Panc1 (cell line): ENCODE measurements at regions not wholly inside any gene's neighbourhood (a gene's known extent, or its start where the extent isn't known, plus 50 kb on each side); places are given as distances from the start of the nearest gene placed in this dataset.

Source experiments
- CTCF ChIP-seq: fragments of 450-650 bp; IDR thresholded peaks from 2 replicates; pipeline ENCODE4 v1.5.1; 2017; ENCODE audit warnings: mild to moderate bottlenecking
- POLR2AphosphoS5 ChIP-seq: IDR thresholded peaks from 2 replicates; pipeline ENCODE4 v1.6.1; 2012; ENCODE audit warnings: mild to moderate bottlenecking, low read depth, low read length, moderate library complexity
- REST ChIP-seq, 2 experiments: IDR thresholded peaks; 2 replicates each; pipeline ENCODE4 v1.6.1; 2011 to 2012; ENCODE audit warnings: low read depth in 2 of 2, control low read depth in 1 of 2, low read length in 1 of 2, mild to moderate bottlenecking in 1 of 2, moderate library complexity in 1 of 2; ENCODE audit not compliant: insufficient read depth in 1 of 2
- SIN3A ChIP-seq: IDR thresholded peaks from 2 replicates; pipeline ENCODE4 v1.6.1; 2012; ENCODE audit warnings: low read depth, mild to moderate bottlenecking, low read length, moderate library complexity, borderline replicate concordance; ENCODE audit not compliant: insufficient read depth
- TCF7L2 ChIP-seq: IDR thresholded peaks from 2 replicates; pipeline ENCODE4 v1.6.1; 2011; ENCODE audit warnings: mild to moderate bottlenecking, low read depth, low read length, inconsistent platforms

GRCh38 chr12:43196268-43196907, 355.6 kb downstream of the ADAMTS20 start:
- no peak for TF ChIP-seq CTCF
- no peak for TF ChIP-seq REST (IDR thresholded peaks at IDR 0.05; ENCODE audit: insufficient read depth in 1 of 2, low read depth in 2 of 2, low read length in 1 of 2)
- TF ChIP-seq POLR2AphosphoS5: no peak
- no peak for TF ChIP-seq SIN3A
- TF ChIP-seq TCF7L2: no peak
